Ammon's horn (tissue), 1 donor: ENCODE measurements at regions not wholly inside any gene's neighbourhood (a gene's known extent, or its start where the extent isn't known, plus 50 kb on each side); places are given as distances from the start of the nearest gene placed in this dataset.
"Not testable (repeated sequence)": the region's sequence is repeated elsewhere in the genome, so short reads cannot be mapped to it uniquely, and the experiment has no call there.

Experiments used
- DNase-seq: peaks from one replicate; pipeline ENCODE4 v3.0.0-alpha.2; 2016; ENCODE audit warnings: low spot score

DNA sequence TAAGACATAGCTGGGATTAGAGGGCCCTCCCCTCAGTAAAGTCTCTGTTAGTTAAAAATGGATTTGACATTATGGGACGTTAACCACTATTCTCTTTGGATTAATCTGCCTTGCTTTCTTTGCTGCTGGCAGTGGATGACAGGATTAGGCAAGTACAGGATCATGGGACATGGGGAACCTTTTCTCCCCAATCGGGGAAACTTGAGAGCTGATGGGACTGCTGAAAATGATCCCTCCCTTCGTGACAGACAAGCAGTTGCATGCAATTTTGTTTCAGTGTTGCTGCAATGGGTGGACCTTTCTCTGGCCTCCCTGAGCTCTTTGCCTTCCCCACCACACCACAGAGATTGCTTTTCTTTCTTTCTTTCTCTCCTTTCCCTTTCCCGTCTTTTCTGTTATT lies 120.2 kb upstream of the BANK1 start:
- DNase-seq = no peak

DNA sequence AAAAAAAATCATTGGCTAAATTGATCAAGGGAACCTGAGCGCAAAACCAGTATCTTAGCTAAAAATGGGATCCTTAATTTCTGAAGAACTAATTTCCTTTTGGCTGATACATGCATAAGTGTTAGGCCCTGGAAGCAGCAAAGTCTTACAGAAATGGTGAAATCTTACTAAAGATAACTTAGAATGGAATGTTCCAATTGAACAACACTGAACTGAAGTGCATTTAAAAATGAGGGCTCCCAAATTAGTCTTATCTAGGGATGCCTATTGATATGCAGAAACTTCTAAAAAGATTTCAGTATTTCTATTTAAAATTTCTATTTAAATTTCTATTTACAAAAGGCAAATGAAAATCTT lies 120.7 kb upstream of the BANK1 start:
- DNase-seq = no peak

DNA sequence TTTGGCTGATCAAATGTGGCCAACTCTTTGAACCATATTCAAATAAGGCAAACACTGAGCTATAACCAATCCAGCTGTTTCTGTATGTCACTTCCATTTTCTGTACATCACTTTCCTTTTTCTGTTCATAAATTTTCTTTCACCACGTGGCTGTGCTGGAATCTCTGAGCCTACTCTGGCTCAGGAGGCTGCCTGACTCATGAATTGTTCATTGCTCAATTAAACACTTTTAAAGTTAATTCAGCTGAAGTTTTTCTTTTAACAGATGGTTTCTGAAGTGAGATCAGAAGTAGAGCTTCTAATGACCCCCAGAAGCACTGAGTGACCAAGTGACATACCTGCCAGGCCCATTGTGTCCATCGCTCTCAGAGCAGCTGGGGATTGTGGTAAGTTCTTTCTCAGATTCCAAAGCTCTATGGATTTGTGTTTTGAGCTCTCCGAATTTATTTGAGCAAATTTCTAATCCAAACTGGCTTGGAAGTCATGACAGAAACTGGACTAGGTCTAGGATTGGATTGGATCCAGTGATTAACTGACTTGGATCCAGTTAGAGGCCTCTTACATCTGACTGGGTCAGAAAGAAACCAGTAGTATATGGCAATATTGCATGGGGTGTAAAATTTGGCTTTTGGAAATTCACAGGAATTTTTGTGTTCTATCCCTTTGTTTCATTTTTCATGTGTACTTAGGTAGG lies 121.2 kb upstream of the BANK1 start:
- no peak for DNase-seq

DNA sequence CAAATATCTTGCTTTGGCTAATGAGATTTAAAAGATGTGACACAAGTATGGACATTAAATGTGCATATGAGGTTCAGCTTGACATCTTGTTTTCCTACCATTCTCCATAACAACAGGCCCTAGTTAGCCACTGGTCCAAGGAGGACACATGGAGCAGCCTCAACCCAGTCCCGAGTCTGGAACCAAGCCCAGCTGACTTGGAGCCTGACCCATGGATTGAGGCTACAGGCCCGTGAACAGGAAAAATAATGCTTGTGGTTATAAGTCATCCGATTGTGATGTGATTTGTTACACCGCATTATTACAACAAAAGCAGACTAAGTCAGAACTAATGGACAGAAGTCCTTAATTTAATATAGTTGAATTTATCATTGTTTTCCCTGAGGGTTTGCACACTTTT lies 123.2 kb upstream of the BANK1 start:
- DNase-seq = no peak

DNA sequence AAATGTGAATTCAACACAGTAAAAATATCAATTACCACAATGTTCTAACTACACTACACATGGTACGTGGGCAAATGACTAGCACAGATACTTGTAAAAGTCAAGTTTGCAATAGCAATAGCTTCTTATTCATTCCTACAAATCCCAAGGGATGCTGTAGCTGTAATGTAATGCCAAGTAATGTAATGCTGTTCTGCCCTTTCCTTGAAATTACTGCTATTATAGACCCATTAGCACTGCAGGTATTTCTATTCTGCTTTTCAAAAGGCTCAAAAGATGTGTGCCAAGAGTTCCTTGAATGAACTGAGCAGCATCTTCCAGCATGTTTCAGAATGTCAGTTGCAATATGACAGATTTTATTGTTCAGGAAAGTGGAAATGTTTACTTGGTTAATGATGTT lies 129.9 kb upstream of the BANK1 start:
- no peak for DNase-seq

DNA sequence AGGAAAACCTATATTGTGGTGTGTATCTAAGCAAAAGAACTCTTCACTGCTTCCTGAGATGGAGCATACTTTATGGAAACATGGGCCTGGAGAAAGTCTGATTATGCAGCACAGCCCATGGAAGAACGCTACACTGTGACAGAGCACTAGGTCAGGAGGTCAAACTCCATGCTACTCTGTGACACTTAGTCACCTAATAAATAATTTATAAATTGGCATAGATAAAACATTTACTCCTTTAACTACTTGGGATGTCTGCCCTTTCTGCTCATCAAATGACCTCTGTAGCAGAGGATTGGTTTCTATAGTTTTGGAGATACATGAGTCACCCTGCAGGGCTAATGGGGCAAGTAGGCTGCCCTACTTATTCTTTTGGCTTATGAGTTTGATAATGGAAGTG lies 134.7 kb upstream of the BANK1 start:
- no peak for DNase-seq

DNA sequence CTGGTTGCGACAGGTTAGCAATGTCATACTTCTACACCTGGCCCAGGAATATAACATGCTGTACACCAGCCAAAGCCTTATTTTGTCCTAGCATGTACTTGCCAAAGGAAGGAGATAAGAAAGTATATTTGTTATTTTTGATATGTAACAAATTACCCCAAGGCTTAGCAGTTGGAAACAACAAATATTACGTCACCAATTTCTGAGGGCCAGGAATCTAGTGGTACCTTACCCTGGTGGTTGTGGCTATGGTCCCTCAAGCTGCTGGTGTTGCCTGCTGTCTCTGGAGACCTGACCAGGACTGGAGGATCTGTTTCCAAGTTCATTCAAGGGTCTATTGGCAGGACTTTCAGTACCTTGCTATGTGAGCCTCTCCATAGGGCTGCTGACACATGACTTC lies 135.5 kb upstream of the BANK1 start:
- DNase-seq = no peak

DNA sequence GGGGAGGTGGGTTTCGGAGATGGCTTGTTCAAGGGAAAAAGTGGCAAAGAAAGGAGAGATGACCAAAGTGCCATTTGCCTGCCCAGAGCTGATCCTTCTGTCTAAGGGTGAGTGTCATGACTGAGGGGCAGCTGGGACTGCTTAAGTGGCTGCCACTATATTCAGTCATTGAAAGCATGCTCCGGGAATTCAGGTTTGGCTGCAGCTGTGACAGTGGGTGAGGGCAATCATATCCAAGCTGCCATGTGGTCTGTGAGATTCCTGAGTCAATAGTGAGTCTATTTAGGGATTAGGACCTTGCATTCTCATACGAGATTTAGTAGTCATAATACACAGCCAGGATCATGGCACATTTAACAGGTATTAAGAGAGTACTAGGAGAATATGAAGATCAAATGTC lies 138.8 kb upstream of the BANK1 start:
- DNase-seq = peak; percentile 7

DNA sequence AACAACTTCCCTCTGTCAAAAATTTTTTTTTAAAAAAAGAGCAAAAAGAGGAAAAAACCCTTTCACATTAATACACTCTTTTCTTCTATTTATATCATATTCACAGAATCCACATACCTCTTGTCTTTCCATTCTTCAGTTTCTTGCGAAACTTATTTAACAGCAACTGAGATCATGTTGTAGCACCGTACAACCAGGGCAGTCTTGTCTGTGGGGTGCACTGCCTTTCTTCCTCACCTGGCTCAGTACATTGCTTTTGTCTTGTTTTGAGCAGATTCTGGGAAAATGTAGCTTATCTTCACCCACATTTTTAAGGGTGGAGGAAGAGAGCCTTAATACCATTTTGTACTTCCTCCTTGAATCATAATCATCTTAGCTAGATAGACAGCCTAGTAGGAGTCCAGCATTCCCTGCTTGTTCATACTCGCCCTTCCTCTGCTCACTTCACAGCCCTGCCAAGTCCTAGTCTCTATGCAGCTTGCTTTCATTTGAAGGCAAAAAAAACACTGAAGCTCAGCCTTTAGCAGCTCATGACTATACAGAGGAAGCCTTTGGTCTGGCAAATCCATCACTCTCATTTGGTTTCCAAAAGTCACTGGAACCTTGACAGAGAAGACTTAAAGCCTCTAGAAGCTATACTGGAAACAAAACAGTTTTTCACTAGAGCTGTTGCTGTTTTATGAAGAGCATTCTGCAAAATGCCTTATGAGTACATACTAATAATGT lies 140.6 kb upstream of the BANK1 start:
- DNase-seq = peak; percentile 23

DNA sequence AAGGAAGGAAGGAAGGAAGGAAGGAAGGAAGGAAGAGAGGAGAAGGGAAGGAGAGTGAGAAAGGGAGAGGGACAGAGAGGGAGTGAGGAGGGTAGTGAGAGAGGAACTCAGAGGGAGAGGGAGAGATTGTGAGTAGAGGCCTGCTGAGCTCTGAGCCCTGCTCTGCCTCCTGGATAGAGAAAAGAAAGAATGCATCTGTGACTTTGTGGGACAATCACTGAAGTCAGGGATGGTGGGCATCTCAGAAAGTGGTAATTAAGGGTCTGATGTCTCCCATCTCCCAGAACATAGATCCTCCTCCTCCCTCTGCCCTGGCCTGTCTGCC lies 142.9 kb upstream of the BANK1 start:
- no peak for DNase-seq

DNA sequence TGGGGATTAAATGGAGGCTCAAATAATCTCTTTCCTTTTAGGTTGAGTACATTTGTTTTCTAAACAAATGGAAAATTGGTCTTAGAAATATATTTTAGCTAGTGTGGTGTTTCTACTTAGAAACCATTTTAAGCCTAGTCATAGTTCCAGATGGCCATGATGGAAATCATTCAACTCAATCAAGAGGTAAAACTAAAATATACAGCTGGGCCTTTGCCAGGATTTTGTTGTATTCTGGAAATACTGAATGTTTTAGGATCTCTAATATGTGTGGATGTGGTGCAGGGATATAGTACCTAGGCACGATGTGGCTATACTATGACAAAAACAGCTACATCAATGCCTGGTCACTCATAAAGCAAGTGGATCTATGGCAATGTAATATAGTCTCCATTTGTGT lies 146.0 kb upstream of the BANK1 start:
- DNase-seq = no peak

DNA sequence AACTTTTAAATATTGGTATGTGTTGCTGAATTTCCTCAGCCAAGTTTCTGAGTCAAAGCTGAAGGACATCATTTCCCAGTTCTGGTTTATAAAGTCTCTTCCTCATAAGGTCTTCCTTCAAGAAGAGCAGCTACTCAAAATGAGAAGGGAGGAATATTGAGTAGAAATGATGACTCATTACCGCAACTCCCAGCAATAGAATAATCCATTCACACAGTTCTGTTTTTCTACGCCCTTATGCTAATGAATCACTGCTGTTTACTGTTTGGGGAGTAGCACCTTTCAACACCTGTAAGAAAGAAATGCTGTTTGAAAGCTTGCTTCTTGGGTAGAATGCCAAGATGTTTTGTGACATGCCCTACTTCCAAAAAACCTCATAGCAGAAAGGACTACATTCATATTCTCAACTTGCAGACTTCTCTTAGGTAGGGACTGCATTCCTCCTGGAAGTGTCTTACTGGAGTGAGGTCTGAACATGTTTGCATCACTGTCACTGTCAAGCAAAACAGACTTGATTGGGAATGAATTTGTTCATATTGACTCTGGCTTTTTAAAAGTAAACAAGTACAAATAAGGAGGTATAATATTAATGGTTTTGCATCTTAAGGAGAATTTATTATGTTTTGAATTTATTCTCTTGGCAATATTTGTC lies 147.2 kb upstream of the BANK1 start:
- DNase-seq = no peak

DNA sequence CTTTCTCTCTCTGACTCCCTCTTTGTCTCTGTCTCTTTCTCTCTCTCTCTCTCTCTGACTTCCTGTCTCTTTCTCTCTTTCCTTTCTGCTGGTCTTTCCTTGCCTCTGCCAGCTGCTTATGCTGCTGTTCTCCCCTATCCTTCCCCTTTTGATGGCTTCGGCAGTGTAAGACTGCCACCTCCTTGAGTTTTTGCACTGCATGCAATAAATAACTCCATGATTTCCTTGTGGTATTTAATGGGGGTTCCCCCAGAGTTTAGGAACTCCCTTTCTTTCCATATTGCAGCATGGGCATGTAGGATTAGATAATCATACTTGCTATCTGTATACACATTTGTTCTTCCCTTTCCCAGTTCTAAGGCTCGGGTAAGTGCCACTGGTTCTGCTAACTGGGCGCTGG lies 157.8 kb upstream of the BANK1 start:
- not testable (repeated sequence) for DNase-seq

DNA sequence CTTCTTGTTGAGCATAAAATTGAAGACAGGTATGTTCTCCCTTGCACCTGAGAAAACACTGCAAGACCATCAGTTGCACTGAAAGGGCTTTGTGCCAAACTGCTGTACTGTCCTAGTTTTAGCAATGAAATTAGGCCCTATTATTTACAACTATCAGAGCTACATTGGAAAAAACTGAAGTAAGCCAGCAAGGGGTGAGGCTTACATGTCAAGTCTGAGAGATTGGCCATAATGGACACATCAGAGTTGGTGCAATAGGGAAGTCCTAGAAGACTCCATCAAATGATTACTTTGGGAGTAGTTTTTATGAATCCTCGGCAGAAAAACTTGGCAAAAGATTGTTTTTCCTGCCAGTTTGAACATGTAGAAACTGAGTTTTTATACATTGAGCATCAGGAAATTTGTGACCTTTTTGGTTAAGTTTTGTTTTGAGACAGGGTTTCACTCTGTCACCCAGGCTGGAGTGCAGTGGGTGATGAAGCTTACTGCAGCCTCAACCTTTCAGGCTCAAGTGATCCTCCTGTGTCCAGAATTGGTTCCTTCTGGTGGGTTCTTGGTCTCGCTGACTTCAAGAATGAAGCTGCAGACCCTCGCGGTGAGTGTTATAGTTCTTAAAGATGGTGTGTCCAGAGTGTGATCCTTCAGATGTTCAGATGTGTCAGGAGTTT lies 160.1 kb upstream of the BANK1 start:
- DNase-seq = no peak

DNA sequence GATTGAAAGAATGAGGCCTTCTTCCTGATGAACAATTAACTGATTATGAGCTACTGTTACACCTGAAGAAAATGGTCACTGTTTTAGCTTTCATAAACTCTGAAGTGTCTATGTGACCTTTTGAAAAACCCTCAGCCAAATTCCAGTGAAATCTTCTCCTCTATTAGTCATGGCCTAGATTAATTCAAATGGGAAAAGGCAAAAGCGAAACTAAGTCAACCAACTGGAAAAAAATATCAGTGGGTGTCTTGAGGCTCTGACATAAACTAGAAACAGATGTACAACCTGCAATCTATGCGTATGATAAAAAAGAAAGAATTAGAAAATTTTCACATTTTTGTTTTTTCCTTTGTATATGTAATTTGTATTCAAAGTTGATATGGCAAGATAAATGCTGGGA lies 169.4 kb upstream of the BANK1 start:
- no peak for DNase-seq

DNA sequence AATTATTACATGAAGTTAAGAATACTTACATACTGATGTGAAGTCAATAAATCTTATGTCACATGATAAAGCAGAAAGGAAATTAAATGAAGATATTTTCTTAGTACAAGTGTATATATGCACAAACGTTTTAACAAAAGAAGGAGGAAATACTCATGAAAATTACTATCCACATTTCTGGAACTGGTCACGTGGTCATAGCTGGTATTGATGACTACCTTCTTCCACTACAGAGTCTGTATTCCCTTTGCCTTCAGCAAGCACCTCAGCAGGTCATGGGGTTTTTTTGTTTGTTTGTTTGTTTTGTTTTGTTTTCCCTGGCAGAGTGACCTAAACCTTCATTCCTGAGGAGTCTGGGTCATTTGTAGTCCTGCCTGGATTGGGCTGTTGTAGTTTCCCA lies 174.9 kb upstream of the BANK1 start:
- no peak for DNase-seq

DNA sequence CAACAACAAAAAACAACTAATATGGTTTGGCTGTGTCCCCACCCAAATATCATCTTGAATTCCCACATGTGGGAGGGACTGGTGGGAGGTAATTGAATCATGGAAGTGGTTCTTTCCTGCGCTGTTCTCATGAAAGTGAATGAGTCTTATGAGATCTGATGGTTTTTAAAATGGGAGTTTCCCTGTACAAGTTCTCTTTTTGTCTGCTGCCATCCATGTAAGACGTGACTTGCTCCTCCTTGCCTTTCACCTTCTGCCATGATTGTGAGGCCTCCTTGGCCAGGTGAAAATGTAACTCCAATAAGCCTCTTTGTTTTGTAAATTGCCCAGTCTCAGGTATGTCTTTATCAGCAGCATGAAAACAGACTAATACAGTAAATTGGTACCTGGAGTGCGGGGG lies 183.5 kb upstream of the BANK1 start:
- not testable (repeated sequence) for DNase-seq

DNA sequence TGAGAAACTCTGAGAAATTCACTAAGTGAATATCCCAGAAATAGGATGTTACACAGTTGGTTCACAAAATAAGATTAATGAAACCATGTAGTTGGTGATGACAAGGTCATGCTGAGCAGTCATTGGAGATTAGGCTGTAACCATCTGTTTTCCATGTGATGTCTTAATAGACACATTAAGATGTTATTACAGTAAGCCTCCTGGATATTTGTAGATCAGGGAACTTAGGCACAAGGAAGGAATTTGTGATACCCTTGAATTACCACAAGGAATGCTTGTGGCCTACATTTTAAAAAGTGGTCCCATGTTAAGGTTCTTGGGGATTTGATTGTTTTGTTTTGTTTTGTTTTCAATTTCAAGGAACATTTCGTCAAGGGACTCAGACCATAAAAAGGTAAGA lies 185.6 kb upstream of the BANK1 start:
- no peak for DNase-seq

DNA sequence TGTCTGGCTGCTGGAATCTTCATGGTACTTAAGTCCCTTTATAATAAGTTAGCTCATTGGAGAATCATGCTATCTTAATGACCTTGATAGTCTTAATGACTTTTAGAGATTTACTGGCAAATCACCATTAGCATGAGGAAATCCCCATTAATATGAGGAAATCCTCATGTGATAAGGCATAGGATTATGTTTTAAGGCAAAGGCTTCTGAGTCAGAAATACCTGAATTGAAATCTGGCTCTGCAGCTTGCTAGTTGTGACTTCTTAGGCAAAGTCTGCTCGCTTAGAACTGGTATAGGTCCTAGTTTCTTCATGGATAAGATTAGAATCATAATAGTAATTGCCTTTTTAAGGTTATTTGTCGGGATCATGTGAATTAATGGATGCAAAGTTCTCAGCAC lies 190.2 kb upstream of the BANK1 start:
- no peak for DNase-seq

DNA sequence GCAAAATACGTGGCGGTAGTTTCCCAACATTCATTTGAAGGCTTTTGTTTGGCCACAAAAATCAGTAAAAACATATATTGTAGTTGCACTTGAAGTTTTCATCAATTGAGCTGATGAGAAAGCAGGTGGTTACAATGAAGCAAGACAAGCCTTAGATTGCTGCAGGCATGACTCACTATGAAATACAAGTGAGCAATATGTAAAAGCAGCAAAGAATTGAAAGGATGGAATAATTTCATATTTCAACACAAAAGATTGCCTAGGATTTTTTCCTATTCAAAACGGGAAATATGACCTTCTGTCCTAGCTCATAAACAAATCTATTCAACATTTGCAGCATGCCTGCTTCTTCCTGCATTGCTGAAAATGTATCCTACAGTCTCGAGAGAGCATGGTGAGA lies 190.9 kb upstream of the BANK1 start:
- no peak for DNase-seq

DNA sequence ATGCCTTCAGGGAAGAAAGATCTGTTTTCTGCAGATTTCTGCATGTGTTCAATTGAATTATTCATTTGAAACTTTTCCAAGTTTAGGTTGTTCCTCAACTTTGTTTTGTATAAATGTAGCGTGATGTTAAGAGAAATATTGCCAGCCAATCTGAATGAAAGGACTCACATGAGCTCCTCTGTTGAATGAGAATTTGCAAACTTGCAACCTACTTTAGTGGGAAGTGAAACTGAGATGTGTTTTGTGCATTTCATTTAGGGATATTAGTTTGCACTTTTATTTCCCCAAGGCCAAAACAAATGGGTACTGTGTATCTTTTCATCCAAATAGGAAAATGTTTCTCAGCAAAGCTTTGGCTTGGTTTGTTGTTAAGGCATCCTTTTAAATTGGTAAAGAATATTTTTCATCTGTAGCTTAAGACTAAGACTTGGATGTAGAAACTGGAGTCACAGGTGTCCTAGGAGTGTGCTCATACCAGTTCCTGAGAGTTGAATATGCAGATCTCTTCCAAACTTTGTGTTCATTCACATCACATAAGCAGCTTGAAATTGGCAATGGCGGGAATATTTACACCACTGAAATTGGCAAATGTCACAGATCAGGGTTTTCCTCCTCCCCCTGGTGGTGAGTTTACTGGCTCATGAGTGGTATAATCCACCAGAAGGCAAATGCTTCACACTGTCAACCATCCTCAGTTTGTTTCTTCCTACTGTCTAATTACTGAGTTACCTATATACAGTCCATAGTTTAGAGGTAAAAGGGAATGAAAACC lies 193.6 kb upstream of the BANK1 start:
- no peak for DNase-seq

DNA sequence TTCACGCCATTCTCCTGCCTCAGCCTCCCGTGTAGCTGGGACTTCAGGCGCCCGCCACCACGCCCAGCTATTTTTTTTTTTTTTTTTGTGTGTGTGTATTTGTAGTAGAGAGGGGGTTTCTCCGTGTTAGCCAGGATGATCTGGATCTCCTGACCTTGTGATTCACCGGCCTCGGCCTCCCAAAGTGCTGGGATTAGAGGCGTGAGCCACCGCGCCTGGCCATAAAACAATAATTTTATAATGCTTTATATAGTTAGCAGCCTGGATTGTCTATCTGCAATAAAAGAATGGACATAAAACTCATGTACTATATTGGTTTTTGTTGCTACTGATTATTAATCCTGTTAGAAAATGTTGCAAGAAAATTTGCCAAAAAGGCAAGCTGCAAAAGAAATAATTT lies 195.9 kb upstream of the BANK1 start:
- DNase-seq = no peak
